HepG2 (cell line): ENCODE measurements at regions not wholly inside any gene's neighbourhood (a gene's known extent, or its start where the extent isn't known, plus 50 kb on each side); places are given as distances from the start of the nearest gene placed in this dataset.

ENCODE experiments used
- ATAC-seq: fragments of 200-7000 bp; cut with Tn5 transposase; 3 replicates; pipeline ENCODE4 v1.9.1; 2020; ENCODE audit warnings: mild to moderate bottlenecking, moderate library complexity
- BruUV-seq: library from RNA; stranded (reverse); fragments of 400-500 nt; replicated peaks from 2 replicates; lab custom pipeline; 2021; lab: Mats Ljungman, UMichigan
- CTCF ChIA-PET: fragments of 300-600 bp; formaldehyde crosslinking; extraction: SDS; loops from one replicate; lab custom pipeline; 2021; ENCODE audit warnings: low total read pairs, inconsistent platforms, low intra/inter-chr PET ratio; lab: Yijun Ruan, JAX
- POLR2A ChIA-PET: fragments of 350-600 bp; sonication (Branson Sonifier 250); formaldehyde crosslinking; loops from one replicate; lab custom pipeline; 2020; ENCODE audit warnings: antibody characterized with exemption, inconsistent platforms; lab: Yijun Ruan, JAX
- DNase-seq: peaks from one replicate; pipeline ENCODE4 v3.0.0-alpha.2; 2015; ENCODE audit warnings: low spot score
- FAIRE-seq: peaks from 3 replicates; lab custom pipeline; 2011; peaks lifted over from hg19 to GRCh38; lab: Jason Lieb, UNC
- H2AFZ ChIP-seq: one replicate; pipeline ENCODE4 v1.6.1; 2011; ENCODE audit warnings: low read length, inconsistent platforms
- H3K27ac ChIP-seq: fragments of 300-600 bp; 3 replicates; pipeline ENCODE4 v1.8.0; 2011; ENCODE audit warnings: mixed run types, mild to moderate bottlenecking, mixed read lengths, low read length, inconsistent platforms; ENCODE audit not compliant: insufficient read depth; ENCODE audit errors: extremely low read length
- H3K27me3 ChIP-seq, 2 experiments: fragments of 200-600 bp in 1 of 2; 2 replicates in 1 of 2; 3 replicates in 1 of 2; pipeline versions ENCODE4 v1.6.0 to v1.8.0; 2011; ENCODE audit warnings: low read length in 2 of 2, mild to moderate bottlenecking in 2 of 2, moderate library complexity in 2 of 2, inconsistent platforms in 1 of 2; ENCODE audit not compliant: insufficient read depth in 2 of 2, control insufficient read depth in 1 of 2
- H3K36me3 ChIP-seq, 2 experiments: fragments of 200-600 bp in 1 of 2; replicated peaks in 1 of 2; 2 replicates in 1 of 2; 3 replicates in 1 of 2; pipeline versions ENCODE4 v1.5.1 to v1.8.0; 2011; ENCODE audit warnings: low read length in 2 of 2, inconsistent platforms in 1 of 2; ENCODE audit not compliant: insufficient read depth in 2 of 2, control insufficient read depth in 1 of 2
- H3K4me1 ChIP-seq: 2 replicates; pipeline ENCODE4 v1.5.1; 2012; ENCODE audit warnings: low read length, inconsistent platforms; ENCODE audit not compliant: insufficient read depth
- H3K4me2 ChIP-seq: 2 replicates; pipeline ENCODE4 v1.6.0; 2011; ENCODE audit warnings: low read depth, low read length, inconsistent platforms
- H3K4me3 ChIP-seq, 3 experiments: fragments of 200-600 bp in 1 of 3; sonication (generic), shearing (Covaris generic) in 1 of 3; replicated peaks in 1 of 3; 2 replicates each; pipeline ENCODE4 v1.5.1; 2011 to 2016; ENCODE audit warnings: low read length in 3 of 3, inconsistent platforms in 2 of 3, low read depth in 2 of 3, mild to moderate bottlenecking in 2 of 3, control low read depth in 1 of 3, mixed read lengths in 1 of 3; ENCODE audit not compliant: insufficient read depth in 1 of 3
- H3K79me2 ChIP-seq: one replicate; pipeline ENCODE4 v1.6.1; 2011; ENCODE audit warnings: low read length, inconsistent platforms; ENCODE audit not compliant: insufficient read depth
- H3K9ac ChIP-seq: 2 replicates; pipeline ENCODE4 v1.6.0; 2011; ENCODE audit warnings: mild to moderate bottlenecking, low read depth, low read length, inconsistent platforms; ENCODE audit not compliant: insufficient read depth
- H3K9me3 ChIP-seq: 2 replicates; pipeline ENCODE4 v1.5.1; 2012; ENCODE audit warnings: mild to moderate bottlenecking, low read length
- H4K20me1 ChIP-seq: 2 replicates; pipeline ENCODE4 v1.6.0; 2011; ENCODE audit warnings: inconsistent platforms, mild to moderate bottlenecking, low read length, moderate library complexity; ENCODE audit not compliant: insufficient read depth
- CREB3 ChIP-seq: sonication (generic); formaldehyde crosslinking; IDR thresholded peaks from 2 replicates; pipeline ENCODE4 v1.5.0; 2020; ENCODE audit warnings: missing genetic modification reagents
- MYNN ChIP-seq: sonication (generic); formaldehyde crosslinking; IDR thresholded peaks from 2 replicates; pipeline ENCODE4 v1.4.0; 2020; ENCODE audit warnings: mild to moderate bottlenecking, low read depth, missing genetic modification reagents
- RELA ChIP-seq: sonication (generic); formaldehyde crosslinking; IDR thresholded peaks from 2 replicates; pipeline ENCODE4 v1.4.0; 2020; ENCODE audit warnings: missing genetic modification reagents
- ZFP37 ChIP-seq: sonication (generic); formaldehyde crosslinking; IDR thresholded peaks from 2 replicates; pipeline ENCODE4 v1.4.0; 2020; ENCODE audit warnings: missing genetic modification reagents, borderline replicate concordance
- ZFP82 ChIP-seq: sonication (generic); formaldehyde crosslinking; IDR thresholded peaks from 2 replicates; pipeline ENCODE4 v1.5.1; 2020; ENCODE audit warnings: mild to moderate bottlenecking, missing genetic modification reagents, borderline replicate concordance
- ZNF296 ChIP-seq: sonication (generic); formaldehyde crosslinking; conservative IDR thresholded peaks from 2 replicates; pipeline ENCODE4 v1.5.0; 2020; ENCODE audit warnings: mild to moderate bottlenecking, missing genetic modification reagents
- ZNF3 ChIP-seq: IDR thresholded peaks from 2 replicates; pipeline ENCODE4 v1.7.0; 2017; ENCODE audit warnings: inconsistent platforms
- ZNF446 ChIP-seq: sonication (generic); formaldehyde crosslinking; IDR thresholded peaks from 2 replicates; pipeline ENCODE4 v1.5.0; 2020; ENCODE audit warnings: mild to moderate bottlenecking, missing genetic modification reagents
- ZNF564 ChIP-seq: sonication (generic); formaldehyde crosslinking; IDR thresholded peaks from 2 replicates; pipeline ENCODE4 v1.8.1; 2023; ENCODE audit warnings: mild to moderate bottlenecking, missing genetic modification reagents
- WGBS: methylation state at CpG from one replicate; pipeline ENCODE4 v1.1.6; 2017; ENCODE audit warnings: low lambda C conversion rate; 5-methylcytosine and 5-hydroxymethylcytosine counted together
- in situ Hi-C: cut with HindIII; loops from 2 replicates; pipeline ENCODE4 v1.10.0; 2017; ENCODE audit warnings: low pct_unique_long_range_greater_than_20kb; ENCODE audit not compliant: extremely low pct_ligation_motif_present
- intact Hi-C: fragments of 100-400 bp; cut with micrococcal nuclease; formaldehyde crosslinking; loops from one replicate; pipeline ENCODE4 v1.10.0; 2022; ENCODE audit not compliant: unreplicated experiment

GRCh38 chr2:58568901-58569300 is 327.8 kb upstream of the FANCL start:
- Histone ChIP-seq H3K9me3 (no peaks in the 10 kb centered on the region), H4K20me1 (no peaks in the 10 kb centered on the region), H3K4me1 (no peaks in the 10 kb centered on the region), H3K4me2 (no peak overlapping the region), H3K27me3 (no peaks in the 10 kb centered on the region), H3K4me3 (no peak overlapping the region), H3K79me2 (no peaks in the 10 kb centered on the region), H3K27ac (no peak overlapping the region), H2AFZ (no peak overlapping the region), H3K36me3 (no peaks in the 10 kb centered on the region)
- no TSS peak for BruUV-seq
- ChIA-PET CTCF (no interaction called here), POLR2A (no interaction called here)
- in situ Hi-C loops: no loop called here
- FAIRE-seq: no peak
- intact Hi-C loops: no loop called here
- WGBS: 3% methylated on average over 2 of the region's 2 CpGs
- no peak for ATAC-seq
- TF ChIP-seq RELA (CRISPR knock-in tag) (no peak), ZFP82 (CRISPR knock-in tag) (no peak)
- TF ChIP-seq, all 625 proteins: peak for 0
- no peak for DNase-seq
- no peak overlapping the region for H3K9ac ChIP-seq

- Histone ChIP-seq H2AFZ (no peak overlapping the region), H3K27me3 (no peaks in the 10 kb centered on the region), H3K9me3 (no peaks in the 10 kb centered on the region), H3K9ac (no peak overlapping the region), H3K36me3 (no peaks in the 10 kb centered on the region), H4K20me1 (no peaks in the 10 kb centered on the region), H3K4me3 (no peak overlapping the region), H3K27ac (no peak overlapping the region), H3K79me2 (no peaks in the 10 kb centered on the region), H3K4me2 (no peak overlapping the region), H3K4me1 (no peaks in the 10 kb centered on the region)
- ChIA-PET POLR2A (no interaction called here), CTCF (no interaction called here)
- no TSS peak for BruUV-seq
- FAIRE-seq (no peak), DNase-seq (no peak), ATAC-seq (no peak)
- WGBS: 0% methylated on average over 2 of the region's 2 CpGs
- intact Hi-C loops: no loop called here
- in situ Hi-C loops: no loop called here
- no peak for TF ChIP-seq ZNF296
- no peak for TF ChIP-seq ZNF446
- TF ChIP-seq ZNF564 (CRISPR knock-in tag): no peak
- no peak for TF ChIP-seq MYNN (CRISPR knock-in tag)
- no peak for TF ChIP-seq ZNF3 (CRISPR knock-in tag)
- TF ChIP-seq CREB3 (CRISPR knock-in tag): no peak
- TF ChIP-seq ZFP37: no peak
Observed at GRCh38 chr2:58562276-58562675, 321.2 kb upstream of the FANCL start.
